OCI-LY7 (cell line): ENCODE measurements at regions not wholly inside any gene's neighbourhood (a gene's known extent, or its start where the extent isn't known, plus 50 kb on each side); places are given as distances from the start of the nearest gene placed in this dataset.

ENCODE experiments used
- EZH2phosphoT487 ChIP-seq: fragments of 200-600 bp; sonication (generic); IDR thresholded peaks from 2 replicates; pipeline ENCODE4 v1.6.1; 2018; ENCODE audit warnings: low read depth, borderline replicate concordance, mild to moderate bottlenecking, mixed run types, antibody characterized with exemption, low read length, moderate library complexity, mixed read lengths
- TF ChIP-seq, protein P1 (sequence below): fragments of 200-600 bp; sonication (generic); conservative IDR thresholded peaks from 2 replicates; pipeline ENCODE4 v1.5.1; 2014; ENCODE audit warnings: mild to moderate bottlenecking, antibody characterized with exemption, low read length, moderate library complexity, mixed read lengths

GRCh38 chr5:121755266-121755665 is 96.4 kb upstream of the FTMT start:
- TF ChIP-seq, protein P1, sequence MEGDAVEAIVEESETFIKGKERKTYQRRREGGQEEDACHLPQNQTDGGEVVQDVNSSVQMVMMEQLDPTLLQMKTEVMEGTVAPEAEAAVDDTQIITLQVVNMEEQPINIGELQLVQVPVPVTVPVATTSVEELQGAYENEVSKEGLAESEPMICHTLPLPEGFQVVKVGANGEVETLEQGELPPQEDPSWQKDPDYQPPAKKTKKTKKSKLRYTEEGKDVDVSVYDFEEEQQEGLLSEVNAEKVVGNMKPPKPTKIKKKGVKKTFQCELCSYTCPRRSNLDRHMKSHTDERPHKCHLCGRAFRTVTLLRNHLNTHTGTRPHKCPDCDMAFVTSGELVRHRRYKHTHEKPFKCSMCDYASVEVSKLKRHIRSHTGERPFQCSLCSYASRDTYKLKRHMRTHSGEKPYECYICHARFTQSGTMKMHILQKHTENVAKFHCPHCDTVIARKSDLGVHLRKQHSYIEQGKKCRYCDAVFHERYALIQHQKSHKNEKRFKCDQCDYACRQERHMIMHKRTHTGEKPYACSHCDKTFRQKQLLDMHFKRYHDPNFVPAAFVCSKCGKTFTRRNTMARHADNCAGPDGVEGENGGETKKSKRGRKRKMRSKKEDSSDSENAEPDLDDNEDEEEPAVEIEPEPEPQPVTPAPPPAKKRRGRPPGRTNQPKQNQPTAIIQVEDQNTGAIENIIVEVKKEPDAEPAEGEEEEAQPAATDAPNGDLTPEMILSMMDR = no peak
- TF ChIP-seq EZH2phosphoT487 = no peak
